ENCODE measurements at regions not wholly inside any gene's neighbourhood (a gene's known extent, or its start where the extent isn't known, plus 50 kb on each side); places are given as distances from the start of the nearest gene placed in this dataset.

- no peak overlapping the region for H3K4me3 ChIP-seq
- no peaks in the 10 kb centered on the region for H3K4me1 ChIP-seq
- H3K27ac ChIP-seq: no peak overlapping the region
- no peaks in the 10 kb centered on the region for H3K27me3 ChIP-seq
- no peaks in the 10 kb centered on the region for H3K36me3 ChIP-seq
- DNase-seq: no peak
- no peak for TF ChIP-seq POLR2A (IDR thresholded peaks at IDR 0.05)
- TF ChIP-seq CTCF (IDR thresholded peaks at IDR 0.05): no peak
- H3K9me3 ChIP-seq: no peaks in the 10 kb centered on the region
Measured at GRCh38 chr18:67876871-67877270, 360.4 kb upstream of the DSEL start.

DNA sequence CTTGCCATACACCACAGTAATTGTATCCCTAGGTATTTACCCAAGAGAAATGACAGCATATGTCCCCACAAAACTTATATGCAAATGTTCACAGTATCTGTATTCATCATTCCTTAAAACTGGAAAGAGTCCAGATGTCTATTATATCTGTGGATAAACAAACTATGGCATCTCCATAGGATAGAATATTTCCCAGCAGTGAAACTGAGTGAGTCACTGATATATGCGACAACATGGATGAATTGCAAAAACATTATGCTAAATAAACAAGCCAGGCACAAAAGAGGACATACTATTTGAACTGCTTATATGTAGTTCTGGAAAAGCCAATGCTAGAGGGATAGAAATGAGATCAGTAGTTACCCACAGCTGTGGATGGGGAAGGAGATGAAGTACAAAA lies 359.4 kb upstream of the DSEL start:
- Histone ChIP-seq H3K9me3 (no peaks in the 10 kb centered on the region), H3K4me1 (no peaks in the 10 kb centered on the region), H3K36me3 (no peaks in the 10 kb centered on the region), H3K27ac (no peak overlapping the region), H3K27me3 (no peaks in the 10 kb centered on the region), H3K4me3 (no peak overlapping the region)
- DNase-seq: no peak
- TF ChIP-seq CTCF (IDR thresholded peaks at IDR 0.05): no peak
- no peak for TF ChIP-seq POLR2A (IDR thresholded peaks at IDR 0.05)

GRCh38 chr18:67875060-67875459 lies 358.5 kb upstream of the DSEL start:
- H3K27ac ChIP-seq: no peak overlapping the region
- DNase-seq: no peak
- no peaks in the 10 kb centered on the region for H3K27me3 ChIP-seq
- no peaks in the 10 kb centered on the region for H3K4me1 ChIP-seq
- H3K4me3 ChIP-seq: no peak overlapping the region
- H3K36me3 ChIP-seq: no peaks in the 10 kb centered on the region
- no peaks in the 10 kb centered on the region for H3K9me3 ChIP-seq
- TF ChIP-seq POLR2A (IDR thresholded peaks at IDR 0.05): no peak
- TF ChIP-seq CTCF (IDR thresholded peaks at IDR 0.05): no peak

DNA sequence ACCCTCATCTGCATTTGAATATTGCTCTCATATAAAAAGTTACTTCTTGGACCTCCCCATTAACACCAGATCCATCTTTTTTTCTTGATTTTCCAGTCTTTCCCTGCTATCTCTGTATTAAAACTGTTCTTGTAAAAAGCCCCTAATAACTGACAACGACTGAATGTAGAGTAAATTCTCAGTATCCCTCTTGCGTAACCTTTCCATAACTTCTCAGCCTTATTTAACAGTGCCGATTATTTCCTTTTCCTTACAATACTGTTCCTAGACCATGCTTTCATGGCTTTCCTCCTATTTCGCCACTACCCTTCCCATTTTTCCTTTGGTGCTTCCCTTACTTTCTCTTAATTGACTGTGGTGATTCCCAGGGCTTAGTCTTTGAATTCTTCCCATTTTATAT lies 348.9 kb upstream of the DSEL start:
- Histone ChIP-seq H3K27ac (no peak overlapping the region), H3K27me3 (no peaks in the 10 kb centered on the region), H3K36me3 (no peaks in the 10 kb centered on the region), H3K9me3 (no peaks in the 10 kb centered on the region), H3K4me1 (no peaks in the 10 kb centered on the region), H3K4me3 (no peak overlapping the region)
- TF ChIP-seq CTCF (IDR thresholded peaks at IDR 0.05): no peak
- no peak for TF ChIP-seq POLR2A (IDR thresholded peaks at IDR 0.05)
- DNase-seq: no peak

GRCh38 chr18:67864677-67865340 lies 348.3 kb upstream of the DSEL start:
- no peak for DNase-seq

More at GRCh38 chr18:67864677-67865340, 348.3 kb upstream of the DSEL start:
- no peak overlapping the region for H3K4me3 ChIP-seq
- H3K9me3 ChIP-seq: no peaks in the 10 kb centered on the region
- H3K4me1 ChIP-seq: no peaks in the 10 kb centered on the region
- H3K36me3 ChIP-seq: no peaks in the 10 kb centered on the region
- H3K27me3 ChIP-seq: no peaks in the 10 kb centered on the region
- TF ChIP-seq CTCF (IDR thresholded peaks at IDR 0.05) (no peak), POLR2A (IDR thresholded peaks at IDR 0.05) (no peak)
- H3K27ac ChIP-seq: no peak overlapping the region

All from Peyer's patch (tissue), 4 donors.